ENCODE measurements at regions not wholly inside any gene's neighbourhood (a gene's known extent, or its start where the extent isn't known, plus 50 kb on each side); places are given as distances from the start of the nearest gene placed in this dataset.

DNA sequence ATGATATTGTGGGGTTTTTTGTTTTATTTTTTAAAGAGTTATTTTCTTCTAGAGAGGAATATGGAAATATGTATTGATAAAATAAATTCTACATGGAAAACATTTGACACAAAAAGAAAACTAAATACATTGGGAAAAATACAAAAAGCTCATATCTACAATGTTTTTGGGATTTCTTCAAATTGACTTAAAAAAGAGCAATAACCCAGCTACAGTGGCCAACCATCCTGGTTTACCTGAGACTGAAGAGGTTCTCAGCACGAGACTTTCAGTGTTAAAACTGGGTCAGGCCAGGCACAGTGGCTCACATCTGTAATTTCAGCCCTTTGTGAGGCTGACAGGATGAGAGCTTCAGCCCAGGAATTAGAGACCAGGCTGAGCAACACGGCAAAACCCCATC lies 56.7 kb upstream of the MYCN start:
- DNase-seq (ENCODE audit: low spot score), result no peak

DNA sequence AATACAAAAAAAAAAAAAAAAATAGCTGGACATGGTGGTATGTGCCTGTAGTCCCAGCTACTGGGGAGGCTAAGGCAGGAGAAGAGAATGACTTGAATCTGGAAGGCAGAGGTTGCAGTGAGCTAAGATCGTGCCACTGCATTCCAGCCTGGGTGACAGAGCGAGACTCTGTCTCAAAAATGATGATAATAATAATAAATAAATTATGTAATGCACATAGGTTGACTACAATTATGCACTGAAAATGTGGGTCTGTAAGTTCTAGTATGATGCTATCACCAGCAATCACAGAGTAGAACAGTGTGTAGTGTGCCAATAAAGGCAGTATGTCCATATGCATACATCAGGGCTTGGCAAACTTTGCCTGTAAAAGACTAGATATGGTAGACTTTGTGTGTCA lies 55.6 kb upstream of the MYCN start:
- DNase-seq (ENCODE audit: low spot score), result no peak

DNA sequence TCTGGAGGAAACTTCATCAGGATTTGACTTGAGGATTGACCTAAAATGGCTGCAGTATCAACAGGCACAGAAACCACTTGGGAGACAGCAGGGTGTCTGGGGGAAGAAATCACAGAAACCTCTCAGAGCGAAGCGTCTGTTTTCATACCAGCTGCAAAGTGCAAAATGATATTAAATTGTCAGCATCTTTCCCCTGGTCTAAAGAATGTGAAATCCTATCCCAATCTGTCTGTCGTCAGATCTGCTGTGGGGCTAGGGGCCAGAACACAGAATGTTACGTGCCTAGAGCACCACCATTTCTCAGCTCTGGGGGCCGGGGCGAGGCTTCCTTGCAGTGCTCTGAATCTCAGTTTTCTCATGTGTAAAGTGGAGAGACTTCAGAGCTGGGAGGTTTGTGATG lies 54.1 kb upstream of the MYCN start:
- no peak for DNase-seq (ENCODE audit: low spot score)

DNA sequence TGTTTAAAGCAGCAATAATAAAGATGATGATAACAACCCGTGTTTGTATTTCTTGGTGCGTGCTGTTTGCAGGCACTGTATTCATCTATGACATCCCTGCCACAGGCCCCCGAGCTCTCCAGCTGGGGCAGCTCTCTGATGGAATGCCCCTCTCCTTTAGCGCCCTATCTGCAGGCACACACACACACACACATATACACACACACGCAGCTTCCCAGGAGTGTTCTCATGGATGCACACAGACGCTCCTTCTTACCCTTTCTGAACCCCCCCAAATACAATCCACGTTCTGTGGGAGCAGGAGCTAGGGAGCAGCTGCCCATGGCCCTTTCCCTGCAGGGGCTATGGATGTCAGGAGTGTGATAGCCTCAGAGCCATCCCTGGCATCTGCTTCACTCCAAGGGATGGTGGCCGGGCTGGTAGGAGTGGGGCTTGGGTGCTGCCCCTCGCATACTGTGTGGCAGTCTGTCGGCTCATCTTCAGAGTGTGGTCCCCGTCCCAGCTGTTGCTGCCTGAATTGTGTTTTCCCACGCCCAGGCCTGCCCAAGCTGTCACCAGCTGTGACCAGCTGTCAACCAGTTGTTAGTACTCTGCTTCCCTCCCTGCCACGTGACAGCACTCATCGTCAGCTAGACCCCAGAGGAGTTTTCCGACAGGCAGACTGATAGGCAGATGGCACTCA lies 50.8 kb upstream of the MYCN start:
- DNase-seq (ENCODE audit: low spot score), result no peak

DNA sequence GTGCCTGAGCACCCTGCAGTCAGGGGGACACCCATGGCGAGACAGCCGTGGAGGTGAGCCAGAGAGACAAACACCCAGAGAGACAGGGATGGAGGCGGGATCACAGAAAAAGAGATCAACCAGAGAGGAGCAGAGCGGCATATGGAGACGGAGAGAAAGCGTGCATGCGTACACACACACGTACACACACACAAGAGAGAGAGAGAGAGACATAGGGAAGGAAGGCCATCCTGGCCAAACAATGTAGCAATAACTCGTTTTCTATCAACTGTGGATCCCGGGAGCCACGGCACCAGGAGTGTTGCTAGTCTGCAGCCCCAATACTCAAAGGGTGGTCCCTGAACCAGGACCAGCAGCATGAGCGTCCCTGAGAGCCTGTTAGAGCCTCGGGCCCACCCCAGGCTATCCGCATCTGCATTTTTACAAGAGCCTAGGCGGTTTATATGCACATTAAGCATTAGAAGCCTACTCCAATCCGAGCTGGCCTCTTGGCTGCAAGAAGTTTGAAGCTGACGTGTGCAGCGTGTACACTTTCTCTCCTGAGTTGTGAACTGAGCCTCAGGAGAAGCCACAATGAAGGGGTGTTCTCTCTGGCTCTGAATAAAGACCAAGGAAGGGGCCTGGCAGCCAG lies 50.1 kb upstream of the MYCN start:
- DNase-seq (ENCODE audit: low spot score), result no peak

All from ecto neural progenitor cell (in vitro differentiated cells).